ENCODE measurements at regions not wholly inside any gene's neighbourhood (a gene's known extent, or its start where the extent isn't known, plus 50 kb on each side); places are given as distances from the start of the nearest gene placed in this dataset.
A peak's percentile ranks its signal among the peaks of the same experiment; 100 is the strongest.

- H3K27me3 ChIP-seq (ENCODE audit: control insufficient read depth, insufficient read depth, low read length) = no peaks in the 10 kb centered on the region
- DNase-seq (ENCODE audit: low read depth) = no peak
- TF ChIP-seq, protein P1, sequence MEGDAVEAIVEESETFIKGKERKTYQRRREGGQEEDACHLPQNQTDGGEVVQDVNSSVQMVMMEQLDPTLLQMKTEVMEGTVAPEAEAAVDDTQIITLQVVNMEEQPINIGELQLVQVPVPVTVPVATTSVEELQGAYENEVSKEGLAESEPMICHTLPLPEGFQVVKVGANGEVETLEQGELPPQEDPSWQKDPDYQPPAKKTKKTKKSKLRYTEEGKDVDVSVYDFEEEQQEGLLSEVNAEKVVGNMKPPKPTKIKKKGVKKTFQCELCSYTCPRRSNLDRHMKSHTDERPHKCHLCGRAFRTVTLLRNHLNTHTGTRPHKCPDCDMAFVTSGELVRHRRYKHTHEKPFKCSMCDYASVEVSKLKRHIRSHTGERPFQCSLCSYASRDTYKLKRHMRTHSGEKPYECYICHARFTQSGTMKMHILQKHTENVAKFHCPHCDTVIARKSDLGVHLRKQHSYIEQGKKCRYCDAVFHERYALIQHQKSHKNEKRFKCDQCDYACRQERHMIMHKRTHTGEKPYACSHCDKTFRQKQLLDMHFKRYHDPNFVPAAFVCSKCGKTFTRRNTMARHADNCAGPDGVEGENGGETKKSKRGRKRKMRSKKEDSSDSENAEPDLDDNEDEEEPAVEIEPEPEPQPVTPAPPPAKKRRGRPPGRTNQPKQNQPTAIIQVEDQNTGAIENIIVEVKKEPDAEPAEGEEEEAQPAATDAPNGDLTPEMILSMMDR (IDR thresholded peaks at IDR 0.05; ENCODE audit: insufficient read depth, low read length, poor library complexity, severe bottlenecking) = no peak
- no peak overlapping the region for H3K4me3 ChIP-seq (ENCODE audit: low read depth, low read length)
- H3K36me3 ChIP-seq (ENCODE audit: control insufficient read depth, insufficient read depth, low read length) = no peaks in the 10 kb centered on the region
Observed at GRCh38 chr5:33339413-33339812, 101.4 kb upstream of the TARS1 start.

DNA sequence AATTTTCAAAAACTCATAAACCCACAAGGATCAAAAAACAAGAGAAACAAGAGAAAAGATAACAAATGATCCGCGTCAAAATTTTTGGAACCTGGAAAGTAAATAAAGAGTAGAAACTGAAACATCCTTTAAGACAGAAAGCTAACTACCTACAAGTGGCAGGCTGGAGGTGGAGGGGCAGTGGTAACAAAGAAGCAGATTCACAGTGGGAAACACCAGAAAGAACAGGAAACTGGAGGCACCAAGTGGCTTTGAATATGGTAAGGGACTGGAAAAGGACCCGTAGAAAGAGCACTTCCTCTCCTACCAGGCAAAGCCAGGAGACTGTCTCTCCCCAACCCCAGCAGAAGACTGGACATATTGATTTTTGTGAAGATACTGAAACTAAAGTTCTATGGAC is 100.6 kb upstream of the TARS1 start:
- TF ChIP-seq, protein P1 (IDR thresholded peaks at IDR 0.05; ENCODE audit: insufficient read depth, low read length, poor library complexity, severe bottlenecking) = no peak
- Histone ChIP-seq H3K36me3 (ENCODE audit: control insufficient read depth, insufficient read depth, low read length) (no peaks in the 10 kb centered on the region), H3K4me3 (ENCODE audit: low read depth, low read length) (no peak overlapping the region), H3K27me3 (ENCODE audit: control insufficient read depth, insufficient read depth, low read length) (no peaks in the 10 kb centered on the region)
- DNase-seq (ENCODE audit: low read depth) = no peak

DNA sequence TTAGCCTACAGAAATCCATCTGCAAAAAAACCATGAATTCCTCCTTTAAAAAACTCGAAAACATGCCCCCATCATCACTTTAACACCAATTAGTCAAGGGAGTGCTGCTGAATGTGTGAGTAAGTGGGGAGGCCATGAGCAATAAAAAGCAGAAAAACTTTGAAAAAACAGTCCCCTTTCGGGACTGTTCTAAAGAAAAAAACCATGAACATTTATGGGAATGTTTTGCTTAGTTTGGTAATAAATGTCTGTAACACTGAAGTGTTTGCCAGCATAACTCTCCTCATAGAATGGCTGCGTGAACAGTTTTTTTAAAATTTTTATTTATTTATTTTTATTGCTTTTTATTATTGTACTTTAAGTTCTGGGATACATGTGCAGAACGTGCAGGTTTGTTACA is 99.4 kb upstream of the TARS1 start:
- TF ChIP-seq, protein P1 (IDR thresholded peaks at IDR 0.05; ENCODE audit: insufficient read depth, low read length, poor library complexity, severe bottlenecking) = no peak
- Histone ChIP-seq H3K36me3 (ENCODE audit: control insufficient read depth, insufficient read depth, low read length) (no peaks in the 10 kb centered on the region), H3K27me3 (ENCODE audit: control insufficient read depth, insufficient read depth, low read length) (no peaks in the 10 kb centered on the region), H3K4me3 (ENCODE audit: low read depth, low read length) (no peak overlapping the region)
- DNase-seq (ENCODE audit: low read depth) = no peak

- TF ChIP-seq, protein P1 (IDR thresholded peaks at IDR 0.05; ENCODE audit: insufficient read depth, low read length, poor library complexity, severe bottlenecking) = no peak
- Histone ChIP-seq H3K36me3 (ENCODE audit: control insufficient read depth, insufficient read depth, low read length) (no peaks in the 10 kb centered on the region), H3K27me3 (ENCODE audit: control insufficient read depth, insufficient read depth, low read length) (no peaks in the 10 kb centered on the region), H3K4me3 (ENCODE audit: low read depth, low read length) (no peak overlapping the region)
- DNase-seq (ENCODE audit: low read depth) = peak; percentile 32
Observed at GRCh38 chr5:33343676-33344327, 97.0 kb upstream of the TARS1 start.

GRCh38 chr5:33346534-33346933 is 94.2 kb upstream of the TARS1 start:
- TF ChIP-seq, protein P1 (IDR thresholded peaks at IDR 0.05; ENCODE audit: insufficient read depth, low read length, poor library complexity, severe bottlenecking) = no peak
- no peaks in the 10 kb centered on the region for H3K27me3 ChIP-seq (ENCODE audit: control insufficient read depth, insufficient read depth, low read length)
- H3K36me3 ChIP-seq (ENCODE audit: control insufficient read depth, insufficient read depth, low read length) = no peaks in the 10 kb centered on the region
- H3K4me3 ChIP-seq (ENCODE audit: low read depth, low read length) = no peak overlapping the region
- DNase-seq (ENCODE audit: low read depth) = no peak

DNA sequence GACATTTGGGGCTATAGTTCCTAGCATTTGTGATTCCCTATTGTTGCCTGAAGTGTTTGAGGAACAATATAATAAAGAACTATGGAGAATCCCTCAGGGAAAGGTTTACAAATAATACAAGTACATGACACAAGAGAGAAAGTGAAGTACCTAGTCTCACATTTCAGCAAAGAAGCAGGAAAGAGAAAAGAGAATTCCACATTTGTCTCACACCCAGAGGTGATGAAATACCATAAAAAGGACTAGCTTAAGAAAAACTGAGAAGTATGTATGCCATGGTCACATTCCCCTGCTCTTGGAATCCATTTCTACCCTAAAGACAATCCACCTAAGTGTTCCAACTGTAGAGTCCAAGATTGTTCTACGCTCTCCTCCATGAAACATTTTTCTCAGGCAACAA is 79.0 kb upstream of the TARS1 start:
- H3K36me3 ChIP-seq (ENCODE audit: control insufficient read depth, insufficient read depth, low read length) = no peaks in the 10 kb centered on the region
- no peak for DNase-seq (ENCODE audit: low read depth)
- no peaks in the 10 kb centered on the region for H3K27me3 ChIP-seq (ENCODE audit: control insufficient read depth, insufficient read depth, low read length)
- no peak overlapping the region for H3K4me3 ChIP-seq (ENCODE audit: low read depth, low read length)
- TF ChIP-seq, protein P1 (IDR thresholded peaks at IDR 0.05; ENCODE audit: insufficient read depth, low read length, poor library complexity, severe bottlenecking) = no peak

All from kidney epithelial cell (primary cell).